ENCODE measurements at regions not wholly inside any gene's neighbourhood (a gene's known extent, or its start where the extent isn't known, plus 50 kb on each side); places are given as distances from the start of the nearest gene placed in this dataset.

GRCh38 chr11:107202241-107202640 lies 184.0 kb upstream of the GUCY1A2 start:
- TF ChIP-seq, protein P1, sequence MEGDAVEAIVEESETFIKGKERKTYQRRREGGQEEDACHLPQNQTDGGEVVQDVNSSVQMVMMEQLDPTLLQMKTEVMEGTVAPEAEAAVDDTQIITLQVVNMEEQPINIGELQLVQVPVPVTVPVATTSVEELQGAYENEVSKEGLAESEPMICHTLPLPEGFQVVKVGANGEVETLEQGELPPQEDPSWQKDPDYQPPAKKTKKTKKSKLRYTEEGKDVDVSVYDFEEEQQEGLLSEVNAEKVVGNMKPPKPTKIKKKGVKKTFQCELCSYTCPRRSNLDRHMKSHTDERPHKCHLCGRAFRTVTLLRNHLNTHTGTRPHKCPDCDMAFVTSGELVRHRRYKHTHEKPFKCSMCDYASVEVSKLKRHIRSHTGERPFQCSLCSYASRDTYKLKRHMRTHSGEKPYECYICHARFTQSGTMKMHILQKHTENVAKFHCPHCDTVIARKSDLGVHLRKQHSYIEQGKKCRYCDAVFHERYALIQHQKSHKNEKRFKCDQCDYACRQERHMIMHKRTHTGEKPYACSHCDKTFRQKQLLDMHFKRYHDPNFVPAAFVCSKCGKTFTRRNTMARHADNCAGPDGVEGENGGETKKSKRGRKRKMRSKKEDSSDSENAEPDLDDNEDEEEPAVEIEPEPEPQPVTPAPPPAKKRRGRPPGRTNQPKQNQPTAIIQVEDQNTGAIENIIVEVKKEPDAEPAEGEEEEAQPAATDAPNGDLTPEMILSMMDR (IDR thresholded peaks at IDR 0.05; ENCODE audit: insufficient read depth, low read depth, low read length, missing control alignments), result no peak
- no peak overlapping the region for H3K4me3 ChIP-seq (ENCODE audit: low read depth, low read length)
- no peak for DNase-seq (ENCODE audit: low read depth)

DNA sequence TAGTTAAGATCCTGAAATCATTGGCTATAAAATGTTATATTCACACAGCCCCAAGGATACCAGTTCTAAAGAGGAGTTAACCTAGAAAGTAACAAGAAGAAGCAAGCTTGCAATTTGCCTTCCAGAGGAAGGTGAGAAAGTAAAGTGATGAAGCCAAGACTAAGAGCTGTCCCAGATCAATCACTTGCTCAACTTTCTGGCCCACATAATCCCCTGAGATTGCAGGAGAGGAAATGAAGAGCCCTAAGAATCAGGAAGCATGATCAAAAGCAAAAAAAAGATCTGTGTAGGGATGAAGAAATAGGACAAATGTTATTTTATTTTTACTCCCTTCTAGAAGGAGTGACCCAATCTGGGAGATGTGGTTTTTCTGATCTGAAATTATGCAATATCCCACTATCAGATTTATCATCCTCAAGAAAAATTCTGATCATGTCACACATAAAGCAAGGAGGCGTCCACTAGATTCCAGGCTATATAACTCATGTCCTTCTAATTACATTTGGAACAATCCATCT lies 180.3 kb upstream of the GUCY1A2 start:
- no peak overlapping the region for H3K4me3 ChIP-seq (ENCODE audit: low read depth, low read length)
- DNase-seq (ENCODE audit: low read depth), result no peak
- TF ChIP-seq, protein P1 (IDR thresholded peaks at IDR 0.05; ENCODE audit: insufficient read depth, low read depth, low read length, missing control alignments), result no peak

GRCh38 chr11:107197932-107198331 lies 179.7 kb upstream of the GUCY1A2 start:
- no peak for DNase-seq (ENCODE audit: low read depth)
- TF ChIP-seq, protein P1 (IDR thresholded peaks at IDR 0.05; ENCODE audit: insufficient read depth, low read depth, low read length, missing control alignments), result no peak

GRCh38 chr11:107196732-107197131 lies 178.5 kb upstream of the GUCY1A2 start:
- DNase-seq (ENCODE audit: low read depth), result no peak
- no peak overlapping the region for H3K4me3 ChIP-seq (ENCODE audit: low read depth, low read length)
- TF ChIP-seq, protein P1 (IDR thresholded peaks at IDR 0.05; ENCODE audit: insufficient read depth, low read depth, low read length, missing control alignments), result no peak

More at GRCh38 chr11:107197932-107198331, 179.7 kb upstream of the GUCY1A2 start:
- H3K4me3 ChIP-seq (ENCODE audit: low read depth, low read length), result no peak overlapping the region

DNA sequence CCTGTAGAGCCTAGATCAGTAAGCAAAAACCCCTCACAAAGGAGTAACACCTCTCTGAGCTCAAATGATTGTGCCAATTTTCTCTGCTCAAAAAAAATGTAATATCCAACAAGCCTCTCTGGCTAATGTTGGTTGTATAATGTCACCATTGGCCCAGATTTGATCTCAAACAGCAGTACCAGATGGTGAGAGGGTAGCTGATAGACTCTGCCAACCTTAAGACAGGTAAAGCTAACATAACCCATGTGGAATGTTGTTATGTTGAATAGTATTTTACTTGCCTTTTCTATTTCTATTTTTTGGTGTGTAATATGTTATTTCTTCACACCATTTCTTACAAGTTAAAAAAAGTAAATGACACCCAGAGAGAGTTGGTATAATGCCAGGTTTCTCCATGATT lies 166.7 kb upstream of the GUCY1A2 start:
- TF ChIP-seq, protein P1 (IDR thresholded peaks at IDR 0.05; ENCODE audit: insufficient read depth, low read depth, low read length, missing control alignments), result no peak
- no peak for DNase-seq (ENCODE audit: low read depth)
- H3K4me3 ChIP-seq (ENCODE audit: low read depth, low read length), result no peak overlapping the region

GRCh38 chr11:107183953-107184352 lies 165.7 kb upstream of the GUCY1A2 start:
- no peak overlapping the region for H3K4me3 ChIP-seq (ENCODE audit: low read depth, low read length)
- no peak for DNase-seq (ENCODE audit: low read depth)
- TF ChIP-seq, protein P1 (IDR thresholded peaks at IDR 0.05; ENCODE audit: insufficient read depth, low read depth, low read length, missing control alignments), result no peak

DNA sequence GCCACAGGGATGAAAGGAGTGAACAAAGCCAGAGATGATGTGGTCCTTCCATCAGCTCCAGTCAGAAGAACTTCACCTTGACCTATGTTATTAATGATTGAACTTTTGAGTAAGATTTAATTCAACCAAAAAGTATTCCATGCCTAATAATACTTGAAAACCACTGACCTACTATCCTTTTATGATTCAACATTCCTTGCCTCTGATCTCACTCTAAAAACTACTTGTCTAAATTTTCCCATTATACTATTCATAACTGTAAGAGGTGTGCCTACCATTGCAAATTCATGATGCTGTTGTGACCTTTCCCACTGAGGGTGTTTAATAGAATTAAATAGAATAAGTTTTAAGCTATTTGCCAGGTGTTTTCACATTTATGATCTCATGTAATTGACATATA lies 164.7 kb upstream of the GUCY1A2 start:
- TF ChIP-seq, protein P1 (IDR thresholded peaks at IDR 0.05; ENCODE audit: insufficient read depth, low read depth, low read length, missing control alignments), result no peak
- no peak for DNase-seq (ENCODE audit: low read depth)
- no peak overlapping the region for H3K4me3 ChIP-seq (ENCODE audit: low read depth, low read length)

Data from GM12865 (cell line).